Activated T-helper 2 cell treated with anti-CD3 and anti-CD28 coated beads, Interferon-gamma antibody, Interleukin-2, Interleukin-4, amounts not matched to agents 10 μg/mL and 5 μg/mL and 100 μg/mL, durations not matched to agents 14 hours and 24 hours and 36 hours (primary cell): ENCODE measurements at regions not wholly inside any gene's neighbourhood (a gene's known extent, or its start where the extent isn't known, plus 50 kb on each side); places are given as distances from the start of the nearest gene placed in this dataset.

ENCODE experiments used
- DNase-seq: peaks from one replicate; pipeline ENCODE4 v3.0.0; 2021; ENCODE audit warnings: low spot score
- H3K27ac Mint-ChIP-seq: one replicate; pipeline ENCODE4 v1.8.0; 2021; ENCODE audit warnings: mixed read lengths
- H3K27me3 Mint-ChIP-seq: one replicate; pipeline ENCODE4 v1.8.0; 2021; ENCODE audit warnings: low read depth, mixed read lengths
- H3K36me3 Mint-ChIP-seq: one replicate; pipeline ENCODE4 v1.8.0; 2021; ENCODE audit warnings: low read depth, mixed read lengths
- H3K4me1 Mint-ChIP-seq: one replicate; pipeline ENCODE4 v1.8.0; 2021; ENCODE audit warnings: low read depth, mixed read lengths
- H3K4me3 Mint-ChIP-seq: one replicate; pipeline ENCODE4 v1.8.0; 2021; ENCODE audit warnings: low read depth, mild to moderate bottlenecking, moderate library complexity, mixed read lengths
- H3K9me3 Mint-ChIP-seq: one replicate; pipeline ENCODE4 v1.8.0; 2021; ENCODE audit warnings: mixed read lengths
- intact Hi-C: fragments of 100-400 bp; cut with micrococcal nuclease; formaldehyde crosslinking; loops from one replicate; pipeline ENCODE4 v1.15.1; 2023

GRCh38 chr2:7499018-7499417 lies 581.8 kb downstream of the RNF144A start:
- intact Hi-C loops, result no loop called here
- H3K4me3 Mint-ChIP-seq, result no peak overlapping the region

GRCh38 chr2:7502336-7502735 lies 585.1 kb downstream of the RNF144A start:
- H3K27me3 Mint-ChIP-seq, result no peaks in the 10 kb centered on the region
- no peak overlapping the region for H3K4me3 Mint-ChIP-seq
- intact Hi-C loops, result no loop called here
- H3K9me3 Mint-ChIP-seq, result peaks cover 19% of the 10 kb centered on the region
- no peak for DNase-seq
- peaks cover 10% of the 10 kb centered on the region for H3K36me3 Mint-ChIP-seq
- peaks cover 26% of the 10 kb centered on the region for H3K4me1 Mint-ChIP-seq
- H3K27ac Mint-ChIP-seq, result no peak overlapping the region

More at GRCh38 chr2:7499018-7499417, 581.8 kb downstream of the RNF144A start:
- Mint-ChIP-seq H3K9me3 (peaks cover 18% of the 10 kb centered on the region), H3K36me3 (peaks cover 12% of the 10 kb centered on the region), H3K4me1 (peaks cover 33% of the 10 kb centered on the region), H3K27me3 (no peaks in the 10 kb centered on the region), H3K27ac (no peak overlapping the region)
- no peak for DNase-seq

- Mint-ChIP-seq H3K27me3 (no peaks in the 10 kb centered on the region), H3K4me3 (no peak overlapping the region), H3K36me3 (peaks cover 36% of the 10 kb centered on the region), H3K4me1 (peaks cover 11% of the 10 kb centered on the region), H3K27ac (no peak overlapping the region), H3K9me3 (peaks cover 41% of the 10 kb centered on the region)
- intact Hi-C loops, result no loop called here
- DNase-seq, result no peak
These were observed 591.2 kb downstream of the RNF144A start for GRCh38 chr2:7508296-7508943.

- H3K27me3 Mint-ChIP-seq, result no peaks in the 10 kb centered on the region
- no peak for DNase-seq
- H3K4me3 Mint-ChIP-seq, result no peak overlapping the region
- peaks cover 41% of the 10 kb centered on the region for H3K9me3 Mint-ChIP-seq
- intact Hi-C loops, result no loop called here
- H3K4me1 Mint-ChIP-seq, result peaks cover 19% of the 10 kb centered on the region
- no peak overlapping the region for H3K27ac Mint-ChIP-seq
- peaks cover 45% of the 10 kb centered on the region for H3K36me3 Mint-ChIP-seq
These were observed 593.1 kb downstream of the RNF144A start for GRCh38 chr2:7510353-7510752.

GRCh38 chr2:7513834-7514233 lies 596.6 kb downstream of the RNF144A start:
- H3K36me3 Mint-ChIP-seq, result peaks cover 49% of the 10 kb centered on the region
- H3K4me1 Mint-ChIP-seq, result peaks cover 40% of the 10 kb centered on the region
- no peaks in the 10 kb centered on the region for H3K27me3 Mint-ChIP-seq
- no peak overlapping the region for H3K4me3 Mint-ChIP-seq
- intact Hi-C loops, result loop anchor here (2.0 kb wide), 1 partner anchor 45 kb away; no protein-coding TSS in a partner anchor
- peaks cover 36% of the 10 kb centered on the region for H3K9me3 Mint-ChIP-seq
- no peak for DNase-seq
- no peak overlapping the region for H3K27ac Mint-ChIP-seq

GRCh38 chr2:7515327-7515726 lies 598.1 kb downstream of the RNF144A start:
- Mint-ChIP-seq H3K27me3 (no peaks in the 10 kb centered on the region), H3K27ac (peak overlapping the region; percentile 86), H3K36me3 (peaks cover 42% of the 10 kb centered on the region), H3K4me1 (peaks cover 45% of the 10 kb centered on the region), H3K4me3 (peak overlapping the region; percentile 3), H3K9me3 (peaks cover 28% of the 10 kb centered on the region)
- DNase-seq, result no peak
- intact Hi-C loops, result loop anchor here (2.0 kb wide), 1 partner anchor 47 kb away; no protein-coding TSS in a partner anchor

- peaks cover 54% of the 10 kb centered on the region for H3K4me1 Mint-ChIP-seq
- H3K4me3 Mint-ChIP-seq, result no peak overlapping the region
- peaks cover 39% of the 10 kb centered on the region for H3K36me3 Mint-ChIP-seq
- no peak for DNase-seq
- peak overlapping the region; percentile 92 for H3K27ac Mint-ChIP-seq
- H3K9me3 Mint-ChIP-seq, result peaks cover 20% of the 10 kb centered on the region
- intact Hi-C loops, result loop anchor here (1.0 kb wide), 1 partner anchor 66 kb away; no protein-coding TSS in a partner anchor
- no peaks in the 10 kb centered on the region for H3K27me3 Mint-ChIP-seq
These were observed 599.4 kb downstream of the RNF144A start for GRCh38 chr2:7516484-7517063.

- Mint-ChIP-seq H3K36me3 (peaks cover 37% of the 10 kb centered on the region), H3K4me1 (peaks cover 57% of the 10 kb centered on the region), H3K4me3 (peak overlapping the region; percentile 1), H3K27ac (peak overlapping the region; percentile 92), H3K9me3 (peaks cover 19% of the 10 kb centered on the region), H3K27me3 (no peaks in the 10 kb centered on the region)
- intact Hi-C loops, result loop anchor here (1.0 kb wide), 1 partner anchor 67 kb away; no protein-coding TSS in a partner anchor
- no peak for DNase-seq
These were observed 599.9 kb downstream of the RNF144A start for GRCh38 chr2:7517088-7517487.

GRCh38 chr2:7517851-7518250 lies 600.6 kb downstream of the RNF144A start:
- Mint-ChIP-seq H3K36me3 (peaks cover 29% of the 10 kb centered on the region), H3K4me1 (peaks cover 64% of the 10 kb centered on the region), H3K27me3 (no peaks in the 10 kb centered on the region), H3K27ac (peak overlapping the region; percentile 65), H3K4me3 (no peak overlapping the region), H3K9me3 (peaks cover 11% of the 10 kb centered on the region)
- DNase-seq, result no peak
- intact Hi-C loops, result loop anchor here (1.0 kb wide), 1 partner anchor 68 kb away; no protein-coding TSS in a partner anchor

GRCh38 chr2:7523481-7524120 lies 606.4 kb downstream of the RNF144A start:
- Mint-ChIP-seq H3K27ac (peak overlapping the region; percentile 88), H3K27me3 (no peaks in the 10 kb centered on the region), H3K4me3 (peak overlapping the region; percentile 46), H3K4me1 (peaks cover 69% of the 10 kb centered on the region), H3K36me3 (peaks cover 36% of the 10 kb centered on the region), H3K9me3 (peaks cover 24% of the 10 kb centered on the region)
- DNase-seq, result no peak
- intact Hi-C loops, result loop anchor here (1.0 to 10.0 kb wide), 5 partner anchors 44 to 1161 kb away; partner anchors contain the start of gene ID2

GRCh38 chr2:7524195-7524594 lies 607.0 kb downstream of the RNF144A start:
- intact Hi-C loops, result loop anchor here (5.0 to 10.0 kb wide), 2 partner anchors 303 to 1161 kb away; partner anchors contain the start of gene ID2
- DNase-seq, result no peak
- peaks cover 30% of the 10 kb centered on the region for H3K9me3 Mint-ChIP-seq
- H3K4me3 Mint-ChIP-seq, result peak overlapping the region; percentile 46
- peaks cover 66% of the 10 kb centered on the region for H3K4me1 Mint-ChIP-seq
- no peaks in the 10 kb centered on the region for H3K27me3 Mint-ChIP-seq
- H3K27ac Mint-ChIP-seq, result peak overlapping the region; percentile 88
- H3K36me3 Mint-ChIP-seq, result peaks cover 42% of the 10 kb centered on the region

GRCh38 chr2:7525746-7526145 lies 608.5 kb downstream of the RNF144A start:
- Mint-ChIP-seq H3K27me3 (no peaks in the 10 kb centered on the region), H3K4me3 (no peak overlapping the region), H3K4me1 (peaks cover 65% of the 10 kb centered on the region), H3K27ac (peak overlapping the region; percentile 90), H3K36me3 (peaks cover 58% of the 10 kb centered on the region), H3K9me3 (peaks cover 46% of the 10 kb centered on the region)
- intact Hi-C loops, result loop anchor here (2.0 to 10.0 kb wide), 5 partner anchors 89 to 1159 kb away; partner anchors contain the start of gene ID2
- no peak for DNase-seq
